SK-N-SH treated with all-trans-retinoic acid at 6 μM for 48 hours (cell line): ENCODE measurements at regions not wholly inside any gene's neighbourhood (a gene's known extent, or its start where the extent isn't known, plus 50 kb on each side); places are given as distances from the start of the nearest gene placed in this dataset.

Experiments
- ATAC-seq: fragments of 200-7000 bp; cut with Tn5 transposase; 3 replicates; pipeline ENCODE4 v1.9.1; 2020; ENCODE audit warnings: mild to moderate bottlenecking, moderate library complexity
- ARNTL ChIP-seq: fragments of 450-650 bp; formaldehyde crosslinking; IDR thresholded peaks from 2 replicates; pipeline ENCODE4 v1.5.0; 2020; ENCODE audit warnings: low read depth, mild to moderate bottlenecking, moderate library complexity, borderline replicate concordance
- BACH2 ChIP-seq: fragments of 250-450 bp; sonication (Bioruptor Pico); IDR thresholded peaks from 2 replicates; pipeline ENCODE4 v1.9.0; 2021; ENCODE audit warnings: mild to moderate bottlenecking, borderline replicate concordance
- CSDC2 ChIP-seq: fragments of 250-450 bp; sonication (Bioruptor Pico); IDR thresholded peaks from 2 replicates; pipeline ENCODE4 v1.5.0; 2020; ENCODE audit warnings: mild to moderate bottlenecking, moderate library complexity
- ESRRG ChIP-seq: fragments of 250-450 bp; sonication (Bioruptor Pico); IDR thresholded peaks from 2 replicates; pipeline ENCODE4 v1.6.1; 2021; ENCODE audit warnings: mild to moderate bottlenecking
- GLIS3 ChIP-seq: fragments of 250-450 bp; sonication (Bioruptor Pico); IDR thresholded peaks from 2 replicates; pipeline ENCODE4 v1.5.0; 2020; ENCODE audit warnings: mild to moderate bottlenecking, moderate library complexity
- ISL1 ChIP-seq: fragments of 250-450 bp; sonication (Bioruptor Pico); IDR thresholded peaks from 2 replicates; pipeline ENCODE4 v2.1.2; 2022; ENCODE audit warnings: mild to moderate bottlenecking, moderate library complexity
- OSR1 ChIP-seq: fragments of 250-450 bp; sonication (Bioruptor Pico); IDR thresholded peaks from 2 replicates; pipeline ENCODE4 v1.8.0; 2022; ENCODE audit warnings: moderate library complexity, mild to moderate bottlenecking, inconsistent platforms
- PPARA ChIP-seq: fragments of 250-450 bp; sonication (Bioruptor Pico); IDR thresholded peaks from 2 replicates; pipeline ENCODE4 v1.5.0; 2020; ENCODE audit warnings: mild to moderate bottlenecking, borderline replicate concordance
- SNAI2 ChIP-seq: fragments of 250-450 bp; sonication (Bioruptor Pico); IDR thresholded peaks from 2 replicates; pipeline ENCODE4 v1.5.0; 2020; ENCODE audit warnings: mild to moderate bottlenecking, moderate library complexity
- TCF4 ChIP-seq: fragments of 250-450 bp; sonication (Bioruptor Pico); IDR thresholded peaks from 2 replicates; pipeline ENCODE4 v1.8.0; 2021; ENCODE audit warnings: mild to moderate bottlenecking, moderate library complexity, borderline replicate concordance
- TOX ChIP-seq: fragments of 250-450 bp; sonication (Bioruptor Pico); IDR thresholded peaks from 2 replicates; pipeline ENCODE4 v1.8.0; 2021; ENCODE audit warnings: mild to moderate bottlenecking, moderate library complexity, borderline replicate concordance
- ZC3H10 ChIP-seq: fragments of 250-450 bp; sonication (Bioruptor Pico); IDR thresholded peaks from 2 replicates; pipeline ENCODE4 v1.5.1; 2021; ENCODE audit warnings: mild to moderate bottlenecking, moderate library complexity
- ZFP3 ChIP-seq: fragments of 250-450 bp; sonication (Bioruptor Pico); IDR thresholded peaks from 2 replicates; pipeline ENCODE4 v1.5.0; 2020; ENCODE audit warnings: mild to moderate bottlenecking, moderate library complexity
- ZNF565 ChIP-seq: fragments of 450-650 bp; formaldehyde crosslinking; conservative IDR thresholded peaks from 2 replicates; pipeline ENCODE4 v1.5.0; 2020; ENCODE audit warnings: low read depth, mild to moderate bottlenecking, moderate library complexity
- ZNF70 ChIP-seq: fragments of 450-650 bp; formaldehyde crosslinking; IDR thresholded peaks from 2 replicates; pipeline ENCODE4 v1.5.0; 2020; ENCODE audit warnings: mild to moderate bottlenecking, moderate library complexity
- TF ChIP-seq, protein P1 (sequence below): fragments of 250-450 bp; sonication (Bioruptor Pico); IDR thresholded peaks from 2 replicates; pipeline ENCODE4 v1.5.1; 2020; ENCODE audit warnings: low read depth, mild to moderate bottlenecking, moderate library complexity
- TF ChIP-seq, protein P2 (sequence below): fragments of 250-450 bp; sonication (Bioruptor Pico); IDR thresholded peaks from 2 replicates; pipeline ENCODE4 v1.5.1; 2021; ENCODE audit warnings: mild to moderate bottlenecking, moderate library complexity
- TF ChIP-seq, protein P3 (sequence below): fragments of 250-450 bp; sonication (Bioruptor Pico); IDR thresholded peaks from 2 replicates; pipeline ENCODE4 v1.5.0; 2020; ENCODE audit warnings: mild to moderate bottlenecking, moderate library complexity
- TF ChIP-seq, protein P4 (sequence below): fragments of 250-450 bp; sonication (Bioruptor Pico); IDR thresholded peaks from 2 replicates; pipeline ENCODE4 v1.8.0; 2020; ENCODE audit warnings: mild to moderate bottlenecking, moderate library complexity, borderline replicate concordance

DNA sequence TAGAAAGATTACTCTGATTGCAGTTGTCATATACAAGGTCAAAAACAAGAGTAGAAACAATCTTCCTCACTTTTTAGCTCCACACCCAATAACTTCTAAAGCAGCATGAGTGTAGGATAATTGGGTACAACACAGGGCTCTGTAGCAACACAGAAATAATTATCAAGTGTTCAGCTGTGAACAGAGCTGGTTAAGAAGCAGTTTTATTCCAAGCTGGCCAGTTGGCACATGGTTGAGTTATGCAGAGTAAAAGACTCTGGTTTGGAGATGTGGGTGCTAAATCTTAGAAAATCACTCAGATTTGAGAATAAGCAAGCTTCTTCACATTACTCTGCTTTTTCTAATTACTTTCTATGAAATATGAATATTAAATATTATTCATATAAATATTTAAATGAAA is 118.5 kb downstream of the KIF2B start:
- no peak for TF ChIP-seq ESRRG (CRISPR knock-in tag)
- TF ChIP-seq, all 23 proteins: peak for 0
- ATAC-seq: no peak

DNA sequence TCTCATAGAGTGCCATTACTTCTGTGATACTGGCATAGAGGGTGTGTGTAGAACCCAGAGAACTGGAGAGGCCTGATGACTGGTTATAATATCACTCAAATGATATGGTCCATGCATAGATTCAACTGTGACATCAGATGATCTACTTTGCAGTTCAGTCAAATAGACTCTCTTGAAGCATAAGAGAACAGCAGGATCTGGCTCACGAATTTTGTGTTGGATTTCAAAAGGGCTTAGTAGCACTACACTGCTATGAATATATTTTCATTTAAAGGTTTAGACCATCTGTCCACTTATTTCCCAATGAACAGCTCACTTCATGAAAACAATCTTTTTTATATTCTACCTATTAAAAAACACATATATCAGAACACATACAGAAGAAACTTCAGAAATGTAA is 119.7 kb downstream of the KIF2B start:
- ATAC-seq: no peak
- no peak for TF ChIP-seq OSR1 (CRISPR knock-in tag)
- TF ChIP-seq, protein P1, sequence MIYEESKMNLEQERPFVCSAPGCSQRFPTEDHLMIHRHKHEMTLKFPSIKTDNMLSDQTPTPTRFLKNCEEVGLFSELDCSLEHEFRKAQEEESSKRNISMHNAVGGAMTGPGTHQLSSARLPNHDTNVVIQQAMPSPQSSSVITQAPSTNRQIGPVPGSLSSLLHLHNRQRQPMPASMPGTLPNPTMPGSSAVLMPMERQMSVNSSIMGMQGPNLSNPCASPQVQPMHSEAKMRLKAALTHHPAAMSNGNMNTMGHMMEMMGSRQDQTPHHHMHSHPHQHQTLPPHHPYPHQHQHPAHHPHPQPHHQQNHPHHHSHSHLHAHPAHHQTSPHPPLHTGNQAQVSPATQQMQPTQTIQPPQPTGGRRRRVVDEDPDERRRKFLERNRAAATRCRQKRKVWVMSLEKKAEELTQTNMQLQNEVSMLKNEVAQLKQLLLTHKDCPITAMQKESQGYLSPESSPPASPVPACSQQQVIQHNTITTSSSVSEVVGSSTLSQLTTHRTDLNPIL (CRISPR knock-in tag): no peak
- TF ChIP-seq, protein P2, sequence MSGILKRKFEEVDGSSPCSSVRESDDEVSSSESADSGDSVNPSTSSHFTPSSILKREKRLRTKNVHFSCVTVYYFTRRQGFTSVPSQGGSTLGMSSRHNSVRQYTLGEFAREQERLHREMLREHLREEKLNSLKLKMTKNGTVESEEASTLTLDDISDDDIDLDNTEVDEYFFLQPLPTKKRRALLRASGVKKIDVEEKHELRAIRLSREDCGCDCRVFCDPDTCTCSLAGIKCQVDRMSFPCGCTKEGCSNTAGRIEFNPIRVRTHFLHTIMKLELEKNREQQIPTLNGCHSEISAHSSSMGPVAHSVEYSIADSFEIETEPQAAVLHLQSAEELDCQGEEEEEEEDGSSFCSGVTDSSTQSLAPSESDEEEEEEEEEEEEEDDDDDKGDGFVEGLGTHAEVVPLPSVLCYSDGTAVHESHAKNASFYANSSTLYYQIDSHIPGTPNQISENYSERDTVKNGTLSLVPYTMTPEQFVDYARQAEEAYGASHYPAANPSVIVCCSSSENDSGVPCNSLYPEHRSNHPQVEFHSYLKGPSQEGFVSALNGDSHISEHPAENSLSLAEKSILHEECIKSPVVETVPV (CRISPR knock-in tag): no peak
- TF ChIP-seq, protein P3, sequence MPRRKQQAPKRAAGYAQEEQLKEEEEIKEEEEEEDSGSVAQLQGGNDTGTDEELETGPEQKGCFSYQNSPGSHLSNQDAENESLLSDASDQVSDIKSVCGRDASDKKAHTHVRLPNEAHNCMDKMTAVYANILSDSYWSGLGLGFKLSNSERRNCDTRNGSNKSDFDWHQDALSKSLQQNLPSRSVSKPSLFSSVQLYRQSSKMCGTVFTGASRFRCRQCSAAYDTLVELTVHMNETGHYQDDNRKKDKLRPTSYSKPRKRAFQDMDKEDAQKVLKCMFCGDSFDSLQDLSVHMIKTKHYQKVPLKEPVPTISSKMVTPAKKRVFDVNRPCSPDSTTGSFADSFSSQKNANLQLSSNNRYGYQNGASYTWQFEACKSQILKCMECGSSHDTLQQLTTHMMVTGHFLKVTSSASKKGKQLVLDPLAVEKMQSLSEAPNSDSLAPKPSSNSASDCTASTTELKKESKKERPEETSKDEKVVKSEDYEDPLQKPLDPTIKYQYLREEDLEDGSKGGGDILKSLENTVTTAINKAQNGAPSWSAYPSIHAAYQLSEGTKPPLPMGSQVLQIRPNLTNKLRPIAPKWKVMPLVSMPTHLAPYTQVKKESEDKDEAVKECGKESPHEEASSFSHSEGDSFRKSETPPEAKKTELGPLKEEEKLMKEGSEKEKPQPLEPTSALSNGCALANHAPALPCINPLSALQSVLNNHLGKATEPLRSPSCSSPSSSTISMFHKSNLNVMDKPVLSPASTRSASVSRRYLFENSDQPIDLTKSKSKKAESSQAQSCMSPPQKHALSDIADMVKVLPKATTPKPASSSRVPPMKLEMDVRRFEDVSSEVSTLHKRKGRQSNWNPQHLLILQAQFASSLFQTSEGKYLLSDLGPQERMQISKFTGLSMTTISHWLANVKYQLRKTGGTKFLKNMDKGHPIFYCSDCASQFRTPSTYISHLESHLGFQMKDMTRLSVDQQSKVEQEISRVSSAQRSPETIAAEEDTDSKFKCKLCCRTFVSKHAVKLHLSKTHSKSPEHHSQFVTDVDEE (CRISPR knock-in tag): no peak

DNA sequence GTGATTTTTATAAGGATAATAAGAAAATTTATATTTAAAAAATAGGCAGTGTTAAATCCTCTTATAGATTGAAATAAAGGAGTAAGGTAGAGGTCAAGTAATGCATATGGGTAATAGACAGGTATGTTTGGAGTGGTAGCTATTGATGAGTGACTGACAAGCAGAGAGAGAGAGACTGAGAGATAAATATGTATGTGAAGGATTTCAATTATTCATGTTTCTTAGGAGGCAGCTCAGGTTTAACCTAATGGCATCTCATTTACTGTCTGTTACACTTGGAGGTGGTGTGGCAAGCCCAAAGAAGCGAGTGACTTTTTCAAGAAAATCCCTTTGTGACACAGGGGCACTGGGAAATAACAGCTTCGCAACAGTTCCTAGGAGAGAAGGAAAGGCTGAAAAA is 120.2 kb downstream of the KIF2B start:
- ATAC-seq: no peak
- TF ChIP-seq, protein P2 (CRISPR knock-in tag): no peak
- TF ChIP-seq ZNF565 (CRISPR knock-in tag) (no peak), TCF4 (CRISPR knock-in tag) (no peak)

DNA sequence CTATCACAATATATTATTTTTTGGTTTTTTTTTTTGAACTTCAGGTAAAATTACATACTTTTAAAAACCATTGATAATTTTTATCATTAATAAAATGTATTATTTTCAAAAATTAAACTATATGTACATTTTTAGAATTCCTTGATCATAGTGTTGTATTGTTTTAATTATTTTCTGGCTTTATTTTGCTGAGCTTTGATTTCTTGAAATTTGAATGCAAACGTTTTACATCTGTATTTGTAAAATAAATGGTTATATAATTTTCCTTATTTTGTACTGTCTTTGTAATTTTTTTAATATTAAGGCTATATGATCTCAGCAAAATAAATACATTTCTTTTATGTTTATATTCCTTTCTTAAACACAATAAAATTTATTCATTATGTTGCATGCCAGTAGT is 125.6 kb downstream of the KIF2B start:
- TF ChIP-seq OSR1 (CRISPR knock-in tag) (no peak), SNAI2 (CRISPR knock-in tag) (no peak), ZNF565 (CRISPR knock-in tag) (no peak), PPARA (CRISPR knock-in tag) (no peak), ZC3H10 (CRISPR knock-in tag) (no peak), ARNTL (CRISPR knock-in tag) (no peak), BACH2 (CRISPR knock-in tag) (no peak), TOX (no peak), ISL1 (CRISPR knock-in tag) (no peak), TCF4 (CRISPR knock-in tag) (no peak), ZFP3 (CRISPR knock-in tag) (no peak), CSDC2 (CRISPR knock-in tag) (no peak), GLIS3 (no peak), ZNF70 (CRISPR knock-in tag) (no peak)
- TF ChIP-seq, protein P3 (CRISPR knock-in tag): no peak
- TF ChIP-seq, protein P4, sequence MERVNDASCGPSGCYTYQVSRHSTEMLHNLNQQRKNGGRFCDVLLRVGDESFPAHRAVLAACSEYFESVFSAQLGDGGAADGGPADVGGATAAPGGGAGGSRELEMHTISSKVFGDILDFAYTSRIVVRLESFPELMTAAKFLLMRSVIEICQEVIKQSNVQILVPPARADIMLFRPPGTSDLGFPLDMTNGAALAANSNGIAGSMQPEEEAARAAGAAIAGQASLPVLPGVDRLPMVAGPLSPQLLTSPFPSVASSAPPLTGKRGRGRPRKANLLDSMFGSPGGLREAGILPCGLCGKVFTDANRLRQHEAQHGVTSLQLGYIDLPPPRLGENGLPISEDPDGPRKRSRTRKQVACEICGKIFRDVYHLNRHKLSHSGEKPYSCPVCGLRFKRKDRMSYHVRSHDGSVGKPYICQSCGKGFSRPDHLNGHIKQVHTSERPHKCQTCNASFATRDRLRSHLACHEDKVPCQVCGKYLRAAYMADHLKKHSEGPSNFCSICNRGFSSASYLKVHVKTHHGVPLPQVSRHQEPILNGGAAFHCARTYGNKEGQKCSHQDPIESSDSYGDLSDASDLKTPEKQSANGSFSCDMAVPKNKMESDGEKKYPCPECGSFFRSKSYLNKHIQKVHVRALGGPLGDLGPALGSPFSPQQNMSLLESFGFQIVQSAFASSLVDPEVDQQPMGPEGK (CRISPR knock-in tag): no peak
- ATAC-seq: no peak
